ENCODE measurements at regions not wholly inside any gene's neighbourhood (a gene's known extent, or its start where the extent isn't known, plus 50 kb on each side); places are given as distances from the start of the nearest gene placed in this dataset.

DNA sequence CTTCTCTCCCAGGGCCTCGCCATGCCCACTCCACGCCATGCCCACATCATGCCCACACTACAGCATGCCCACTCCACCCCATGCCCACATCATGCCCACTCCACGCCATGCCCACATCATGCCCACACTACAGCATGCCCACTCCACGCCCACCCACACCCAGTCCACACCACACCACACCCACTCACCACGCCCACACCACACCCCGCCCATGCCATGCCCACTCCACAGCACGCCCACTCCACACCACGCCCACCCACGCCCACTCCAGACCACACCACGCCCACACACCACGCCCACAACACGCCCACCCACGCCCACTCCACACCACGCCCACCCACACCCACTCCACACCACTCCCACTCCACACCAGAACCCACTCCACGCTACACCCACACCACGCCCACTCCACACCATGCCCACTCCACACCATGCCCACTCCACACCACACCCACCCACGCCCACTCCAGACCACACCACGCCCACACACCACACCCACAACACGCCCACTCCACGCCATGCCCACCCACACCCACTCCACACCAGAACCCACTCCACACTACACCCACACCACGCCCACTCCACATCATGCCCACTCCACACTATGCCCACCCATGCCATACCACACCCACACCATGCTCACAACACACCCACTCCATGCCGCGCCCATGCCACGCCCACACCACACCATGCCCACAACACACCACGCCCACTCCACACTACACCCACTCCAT is 88.6 kb downstream of the ERMARD start:
- no peak for DNase-seq

DNA sequence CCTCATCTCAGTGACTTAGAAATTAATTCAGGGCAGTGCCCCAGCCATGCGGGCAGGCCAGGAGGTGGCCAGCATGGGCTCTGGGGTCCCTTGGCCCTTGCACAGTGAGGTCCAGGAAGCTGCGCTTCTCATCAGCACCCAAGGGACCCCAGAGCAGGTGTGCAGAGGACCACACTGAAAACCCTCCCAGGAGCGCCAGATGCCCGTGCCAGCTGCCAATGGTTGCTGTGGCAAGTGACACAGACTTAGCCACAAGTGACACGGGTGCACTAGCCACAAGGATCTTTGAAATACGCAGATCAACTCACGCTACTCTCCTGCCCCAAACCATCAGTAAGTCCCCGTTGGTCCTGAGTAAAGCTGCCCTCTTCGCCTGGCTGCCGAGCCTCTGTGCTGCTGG is 88.1 kb downstream of the ERMARD start:
- no peak for DNase-seq

DNA sequence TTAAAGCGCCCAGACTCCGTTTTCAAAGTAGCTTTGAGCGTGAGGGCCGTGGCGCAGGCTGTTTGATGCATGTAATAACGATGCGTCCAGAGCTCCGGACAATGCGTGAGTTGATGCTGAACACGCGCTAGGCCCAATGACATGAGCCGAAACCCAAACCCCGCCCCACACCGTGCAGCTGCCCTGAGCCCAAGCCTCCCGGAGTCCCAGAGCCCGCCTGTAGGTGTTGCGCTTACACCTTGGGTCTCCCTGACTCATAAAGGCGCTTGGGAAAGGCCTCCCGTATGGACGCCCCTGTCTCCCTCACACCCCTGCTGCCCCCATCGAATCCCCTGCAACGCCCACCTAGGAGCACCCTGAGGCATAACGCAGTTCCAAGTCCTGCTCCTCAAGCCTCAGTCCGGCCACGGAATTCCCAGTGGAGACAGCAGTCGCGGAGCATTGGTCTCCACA is 87.6 kb downstream of the ERMARD start:
- DNase-seq, result no peak

DNA sequence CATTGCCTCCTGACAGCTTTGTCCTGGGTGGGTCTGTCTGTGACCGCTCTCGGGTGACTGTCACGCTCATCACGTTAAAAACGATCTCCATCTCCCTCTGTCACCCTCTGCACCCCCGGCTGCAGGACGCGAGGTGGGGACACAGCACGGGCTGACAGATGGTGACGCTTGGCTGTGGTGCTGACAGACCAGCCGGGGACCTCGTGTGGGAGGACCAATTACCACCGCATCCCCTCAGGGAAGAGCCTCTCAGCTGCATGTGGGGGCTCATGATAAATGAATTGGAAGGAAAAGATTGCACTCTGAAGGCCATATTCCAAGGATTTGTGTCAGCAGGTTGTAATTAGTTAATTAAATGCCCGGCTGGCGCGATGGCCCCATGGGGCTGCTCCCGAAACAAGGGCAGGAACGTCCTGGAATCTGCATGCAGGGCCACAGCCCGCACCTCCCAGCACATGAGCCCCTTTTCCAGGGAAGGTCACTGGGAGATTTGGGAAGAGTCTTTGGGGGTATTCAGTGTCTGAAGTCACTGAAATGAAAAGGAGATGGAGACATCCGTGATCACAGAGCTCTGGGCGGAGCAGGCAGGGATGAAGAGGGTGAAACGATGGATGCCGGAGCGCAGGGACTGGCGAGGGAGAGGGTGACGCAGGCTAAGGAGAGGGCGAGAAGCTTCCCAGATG is 87.1 kb downstream of the ERMARD start:
- no peak for DNase-seq

DNA sequence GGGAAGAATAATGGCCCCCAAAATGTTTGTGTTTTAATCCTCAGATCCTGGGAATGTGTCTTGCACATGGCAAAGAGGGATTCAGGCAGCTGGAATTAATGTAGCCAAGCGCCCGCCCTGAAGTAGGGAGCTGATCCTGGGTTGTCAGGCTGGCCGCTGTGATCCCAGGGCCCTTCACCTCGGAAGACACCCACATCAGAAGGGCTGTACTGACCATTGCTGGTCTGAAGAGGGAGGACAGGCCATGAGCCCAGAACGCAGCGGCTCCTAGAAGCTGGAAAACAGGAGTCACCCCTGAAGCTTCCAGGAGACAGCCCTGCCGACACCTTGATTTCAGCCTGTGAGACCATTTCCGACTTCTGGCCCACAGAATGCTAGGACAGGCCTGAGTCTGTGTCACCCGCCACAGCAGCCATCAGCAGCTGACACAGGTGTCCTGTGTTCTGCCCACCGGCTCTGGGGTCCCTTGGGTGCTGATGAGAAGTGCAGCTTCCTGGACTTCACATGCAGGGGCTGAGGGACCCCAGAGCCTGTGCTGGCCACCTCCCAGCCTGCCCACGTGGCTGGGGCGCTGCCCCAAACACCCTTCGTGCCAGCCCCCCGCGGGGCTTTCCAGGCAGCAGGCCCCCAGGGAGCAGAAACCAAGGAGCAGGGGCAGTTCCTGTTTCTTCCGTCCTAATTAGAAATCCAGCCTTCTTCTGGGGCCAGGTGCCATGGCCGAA is 86.3 kb downstream of the ERMARD start:
- no peak for DNase-seq

DNA sequence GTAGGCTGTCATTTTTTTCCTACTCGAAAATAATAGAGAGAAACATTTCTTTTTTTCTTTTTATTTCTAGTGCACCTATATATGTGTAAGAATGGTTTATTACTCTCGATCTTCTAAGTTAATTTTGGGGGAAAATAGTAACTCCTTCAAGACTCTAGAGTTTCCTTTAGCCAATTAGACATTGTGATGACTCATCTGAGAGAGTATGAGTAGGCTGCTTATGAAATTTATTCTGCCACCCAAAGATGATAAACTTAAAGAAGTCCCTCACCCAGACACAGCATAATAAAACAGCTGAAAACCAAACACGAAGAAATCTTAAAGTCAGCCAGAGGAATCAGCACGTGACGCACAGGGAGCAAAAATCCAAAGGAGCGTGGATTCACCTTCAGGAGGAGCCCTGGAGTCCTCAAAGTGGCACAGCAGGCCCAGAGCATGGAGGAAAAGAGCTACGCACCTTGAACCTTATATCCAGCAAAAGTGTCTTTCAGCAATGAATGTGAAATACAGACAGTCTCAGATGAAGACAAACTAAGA is 81.9 kb downstream of the ERMARD start:
- no peak for DNase-seq

DNA sequence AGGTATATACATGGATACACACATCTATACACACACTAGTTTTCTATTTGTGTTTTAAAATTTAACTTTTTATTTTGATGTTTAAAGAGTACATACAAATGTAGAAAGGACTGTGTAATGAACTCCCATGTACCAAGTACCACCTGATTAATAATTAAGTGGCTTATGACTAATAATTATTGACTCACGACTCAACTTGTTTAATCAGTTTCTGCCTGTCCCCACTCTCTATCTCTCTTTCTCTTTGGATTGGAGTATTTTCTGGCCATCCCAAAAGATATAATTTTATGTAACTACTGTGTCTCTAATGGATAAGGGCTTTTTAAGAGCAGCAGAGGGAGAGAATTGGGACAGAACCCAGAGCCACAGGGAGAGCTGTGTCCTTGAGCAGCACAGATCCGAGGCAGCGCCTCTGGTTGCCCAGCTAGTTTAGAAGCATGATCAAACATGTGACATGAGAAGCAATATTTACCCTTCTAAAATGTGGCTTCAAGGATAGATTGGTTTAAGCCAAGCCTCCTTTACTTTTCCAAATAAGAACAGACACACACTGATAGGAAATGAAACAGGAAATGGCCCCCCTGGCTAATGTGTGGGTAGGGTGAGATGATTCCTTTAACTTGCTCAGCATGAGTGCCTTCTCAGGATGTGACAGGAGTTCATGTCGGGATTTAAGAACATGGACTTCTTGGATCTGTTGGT is 81.0 kb downstream of the ERMARD start:
- no peak for DNase-seq

DNA sequence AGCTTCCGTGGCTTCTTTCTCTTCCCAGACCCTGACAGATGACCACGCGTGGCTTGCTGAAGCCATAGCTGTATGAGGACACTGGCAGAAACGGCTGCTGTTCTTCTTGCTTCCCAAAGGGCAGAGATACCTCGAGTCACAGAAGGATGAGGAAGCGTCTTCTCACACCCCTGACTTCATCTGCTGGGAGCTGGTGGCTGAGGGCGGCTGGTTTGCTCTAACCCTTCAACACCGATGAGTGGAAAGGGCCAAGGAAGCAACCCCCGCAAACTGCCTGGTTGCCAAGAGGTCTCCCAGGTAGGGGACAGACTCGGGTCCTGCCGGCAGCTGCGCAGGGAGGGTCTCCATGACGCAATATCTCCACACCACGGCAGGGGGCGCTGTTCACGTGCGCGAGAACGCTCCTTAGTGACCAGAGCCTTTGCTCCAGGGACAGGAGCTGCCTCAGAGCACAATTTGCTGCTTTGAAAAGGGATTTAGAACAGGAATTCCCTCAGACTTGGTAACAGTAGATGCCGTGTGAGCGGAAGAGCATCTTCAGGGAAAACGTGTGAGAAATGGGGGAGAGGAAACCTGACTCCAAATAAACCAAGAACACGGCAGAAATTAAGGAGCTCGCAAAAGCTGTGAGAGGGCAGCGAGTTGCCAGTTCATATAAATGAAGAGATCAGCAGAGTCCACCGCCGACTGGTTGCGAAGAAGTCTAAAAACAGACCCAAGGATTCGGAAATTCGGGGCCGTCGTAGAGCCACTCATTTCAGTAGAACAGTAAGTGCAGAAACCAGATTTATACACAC is 80.2 kb downstream of the ERMARD start:
- DNase-seq, result peak; percentile 65

Measured in T-helper 9 cell (primary cell).